ENCODE measurements at regions not wholly inside any gene's neighbourhood (a gene's known extent, or its start where the extent isn't known, plus 50 kb on each side); places are given as distances from the start of the nearest gene placed in this dataset.

- Histone ChIP-seq H3K79me2 (ENCODE audit: low read depth) (no peaks in the 10 kb centered on the region), H3K4me3 (no peak overlapping the region), H3K36me3 (no peaks in the 10 kb centered on the region), H4K20me1 (ENCODE audit: low read depth) (no peaks in the 10 kb centered on the region), H3F3A (ENCODE audit: low read depth) (no peaks in the 10 kb centered on the region), H2AFZ (replicated peaks) (no peak overlapping the region), H3K4me1 (no peaks in the 10 kb centered on the region), H3K27ac (no peak overlapping the region), H3K27me3 (no peaks in the 10 kb centered on the region), H3K4me2 (no peak overlapping the region), H3K9me3 (ENCODE audit: low read depth) (no peaks in the 10 kb centered on the region), H3K9ac (no peak overlapping the region)
- DNase-seq (ENCODE audit: low spot score): no peak
- no peak overlapping the region for H3K27ac Mint-ChIP-seq
- no peaks in the 10 kb centered on the region for H3K27me3 Mint-ChIP-seq (ENCODE audit: insufficient read depth, low read depth)
- TF ChIP-seq EZH2 (IDR thresholded peaks at IDR 0.05): no peak
- TF ChIP-seq CTCF (IDR thresholded peaks at IDR 0.05): no peak
- no peaks in the 10 kb centered on the region for H3K36me3 Mint-ChIP-seq
- H3K4me3 Mint-ChIP-seq: no peak overlapping the region
- H3K9me3 Mint-ChIP-seq: no peaks in the 10 kb centered on the region
- H3K4me1 Mint-ChIP-seq: no peaks in the 10 kb centered on the region
These were observed 319.9 kb upstream of the TSHZ2 start for GRCh38 chr20:52652271-52652670.

GRCh38 chr20:52649727-52650126, 322.4 kb upstream of the TSHZ2 start:
- no peak overlapping the region for H3K4me3 ChIP-seq
- H3K4me2 ChIP-seq: no peak overlapping the region
- no peaks in the 10 kb centered on the region for H3K36me3 Mint-ChIP-seq
- DNase-seq (ENCODE audit: low spot score): no peak
- no peak overlapping the region for H3K27ac Mint-ChIP-seq
- H3K9me3 Mint-ChIP-seq: no peaks in the 10 kb centered on the region
- no peaks in the 10 kb centered on the region for H3K9me3 ChIP-seq (ENCODE audit: low read depth)
- no peaks in the 10 kb centered on the region for H3K4me1 Mint-ChIP-seq
- H3F3A ChIP-seq (ENCODE audit: low read depth): no peaks in the 10 kb centered on the region
- no peaks in the 10 kb centered on the region for H3K36me3 ChIP-seq
- H4K20me1 ChIP-seq (ENCODE audit: low read depth): no peaks in the 10 kb centered on the region
- no peak overlapping the region for H2AFZ ChIP-seq (replicated peaks)
- no peaks in the 10 kb centered on the region for H3K79me2 ChIP-seq (ENCODE audit: low read depth)
- no peak overlapping the region for H3K9ac ChIP-seq
- no peaks in the 10 kb centered on the region for H3K27me3 ChIP-seq
- H3K27ac ChIP-seq: no peak overlapping the region
- no peak overlapping the region for H3K4me3 Mint-ChIP-seq
- TF ChIP-seq CTCF (IDR thresholded peaks at IDR 0.05): no peak
- TF ChIP-seq EZH2phosphoT487 (IDR thresholded peaks at IDR 0.05): no peak
- no peak for TF ChIP-seq EZH2 (IDR thresholded peaks at IDR 0.05)
- H3K4me1 ChIP-seq: no peaks in the 10 kb centered on the region
- no peaks in the 10 kb centered on the region for H3K27me3 Mint-ChIP-seq (ENCODE audit: insufficient read depth, low read depth)

- H3K4me3 Mint-ChIP-seq: no peak overlapping the region
- H3K4me1 ChIP-seq: no peaks in the 10 kb centered on the region
- DNase-seq (ENCODE audit: low spot score): no peak
- H3K4me1 Mint-ChIP-seq: no peaks in the 10 kb centered on the region
- H3K79me2 ChIP-seq (ENCODE audit: low read depth): no peaks in the 10 kb centered on the region
- H3K27me3 ChIP-seq: no peaks in the 10 kb centered on the region
- H3K36me3 Mint-ChIP-seq: no peaks in the 10 kb centered on the region
- H3K27ac ChIP-seq: no peak overlapping the region
- no peaks in the 10 kb centered on the region for H4K20me1 ChIP-seq (ENCODE audit: low read depth)
- H3K9me3 Mint-ChIP-seq: no peaks in the 10 kb centered on the region
- no peaks in the 10 kb centered on the region for H3K27me3 Mint-ChIP-seq (ENCODE audit: insufficient read depth, low read depth)
- H3K9me3 ChIP-seq (ENCODE audit: low read depth): no peaks in the 10 kb centered on the region
- H3K4me2 ChIP-seq: no peak overlapping the region
- no peaks in the 10 kb centered on the region for H3F3A ChIP-seq (ENCODE audit: low read depth)
- TF ChIP-seq EZH2phosphoT487 (IDR thresholded peaks at IDR 0.05) (no peak), EZH2 (IDR thresholded peaks at IDR 0.05) (no peak), CTCF (IDR thresholded peaks at IDR 0.05) (no peak)
- H2AFZ ChIP-seq (replicated peaks): no peak overlapping the region
- H3K4me3 ChIP-seq: no peak overlapping the region
- H3K27ac Mint-ChIP-seq: no peak overlapping the region
- no peaks in the 10 kb centered on the region for H3K36me3 ChIP-seq
- no peak overlapping the region for H3K9ac ChIP-seq
These were observed 326.3 kb upstream of the TSHZ2 start for GRCh38 chr20:52645822-52646221.

DNA sequence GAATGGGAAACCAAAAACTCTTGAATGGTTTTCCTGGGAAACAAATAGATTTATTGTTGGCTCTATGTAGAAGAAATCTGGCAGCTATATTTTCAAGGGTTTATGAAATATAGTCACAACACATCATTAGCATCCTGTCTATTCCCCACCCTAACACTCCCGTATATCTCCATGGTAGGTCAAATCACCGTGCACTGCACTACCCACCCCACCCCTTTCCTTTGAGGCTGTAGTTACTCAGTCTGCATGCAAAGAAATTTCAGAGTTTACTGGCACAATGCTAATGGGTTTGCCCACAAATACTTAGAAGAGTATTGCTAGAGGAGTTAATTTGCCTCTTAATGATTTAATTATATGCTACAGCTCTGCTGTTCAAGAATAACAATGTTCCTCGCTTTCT, 329.1 kb upstream of the TSHZ2 start:
- H3K27me3 Mint-ChIP-seq (ENCODE audit: insufficient read depth, low read depth): no peaks in the 10 kb centered on the region
- no peak overlapping the region for H3K4me3 ChIP-seq
- H3K36me3 ChIP-seq: no peaks in the 10 kb centered on the region
- H3K4me1 Mint-ChIP-seq: no peaks in the 10 kb centered on the region
- DNase-seq (ENCODE audit: low spot score): no peak
- H3K27ac ChIP-seq: no peak overlapping the region
- no peaks in the 10 kb centered on the region for H4K20me1 ChIP-seq (ENCODE audit: low read depth)
- H3K79me2 ChIP-seq (ENCODE audit: low read depth): no peaks in the 10 kb centered on the region
- no peak overlapping the region for H3K9ac ChIP-seq
- no peaks in the 10 kb centered on the region for H3K9me3 ChIP-seq (ENCODE audit: low read depth)
- no peaks in the 10 kb centered on the region for H3K36me3 Mint-ChIP-seq
- H3F3A ChIP-seq (ENCODE audit: low read depth): no peaks in the 10 kb centered on the region
- no peaks in the 10 kb centered on the region for H3K27me3 ChIP-seq
- H3K4me2 ChIP-seq: no peak overlapping the region
- H3K27ac Mint-ChIP-seq: no peak overlapping the region
- TF ChIP-seq CTCF (IDR thresholded peaks at IDR 0.05) (no peak), EZH2 (IDR thresholded peaks at IDR 0.05) (no peak), EZH2phosphoT487 (IDR thresholded peaks at IDR 0.05) (no peak)
- H3K9me3 Mint-ChIP-seq: peaks cover 4% of the 10 kb centered on the region
- no peak overlapping the region for H3K4me3 Mint-ChIP-seq
- no peaks in the 10 kb centered on the region for H3K4me1 ChIP-seq
- no peak overlapping the region for H2AFZ ChIP-seq (replicated peaks)
